ENCODE measurements at regions not wholly inside any gene's neighbourhood (a gene's known extent, or its start where the extent isn't known, plus 50 kb on each side); places are given as distances from the start of the nearest gene placed in this dataset.
"Not testable (repeated sequence)": the region's sequence is repeated elsewhere in the genome, so short reads cannot be mapped to it uniquely, and the experiment has no call there.

DNA sequence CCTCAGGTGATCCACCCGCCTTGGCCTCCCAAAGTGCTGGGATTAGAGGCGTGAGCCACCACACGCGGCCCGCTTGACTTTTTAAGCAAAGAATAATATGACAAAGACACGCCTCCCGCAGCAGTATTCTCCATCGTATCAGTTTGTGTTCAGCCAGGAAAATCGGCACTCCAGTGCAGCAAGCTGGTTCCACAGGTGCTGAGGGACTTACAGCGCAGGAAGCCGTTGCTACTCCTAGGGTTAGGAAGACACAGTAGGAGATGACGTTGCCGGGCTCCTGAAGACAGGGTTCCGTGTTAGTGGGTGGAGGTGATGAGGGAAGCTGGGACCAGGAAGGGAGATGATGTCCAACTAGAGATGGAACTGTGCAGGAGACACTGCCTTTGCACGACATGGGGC lies 65.8 kb upstream of the CECR2 start:
- H3K27ac ChIP-seq: no peak overlapping the region
- TF ChIP-seq, protein P1, sequence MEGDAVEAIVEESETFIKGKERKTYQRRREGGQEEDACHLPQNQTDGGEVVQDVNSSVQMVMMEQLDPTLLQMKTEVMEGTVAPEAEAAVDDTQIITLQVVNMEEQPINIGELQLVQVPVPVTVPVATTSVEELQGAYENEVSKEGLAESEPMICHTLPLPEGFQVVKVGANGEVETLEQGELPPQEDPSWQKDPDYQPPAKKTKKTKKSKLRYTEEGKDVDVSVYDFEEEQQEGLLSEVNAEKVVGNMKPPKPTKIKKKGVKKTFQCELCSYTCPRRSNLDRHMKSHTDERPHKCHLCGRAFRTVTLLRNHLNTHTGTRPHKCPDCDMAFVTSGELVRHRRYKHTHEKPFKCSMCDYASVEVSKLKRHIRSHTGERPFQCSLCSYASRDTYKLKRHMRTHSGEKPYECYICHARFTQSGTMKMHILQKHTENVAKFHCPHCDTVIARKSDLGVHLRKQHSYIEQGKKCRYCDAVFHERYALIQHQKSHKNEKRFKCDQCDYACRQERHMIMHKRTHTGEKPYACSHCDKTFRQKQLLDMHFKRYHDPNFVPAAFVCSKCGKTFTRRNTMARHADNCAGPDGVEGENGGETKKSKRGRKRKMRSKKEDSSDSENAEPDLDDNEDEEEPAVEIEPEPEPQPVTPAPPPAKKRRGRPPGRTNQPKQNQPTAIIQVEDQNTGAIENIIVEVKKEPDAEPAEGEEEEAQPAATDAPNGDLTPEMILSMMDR (conservative IDR thresholded peaks at IDR 0.05): no peak
- no peak for TF ChIP-seq ZFX (IDR thresholded peaks at IDR 0.05)

DNA sequence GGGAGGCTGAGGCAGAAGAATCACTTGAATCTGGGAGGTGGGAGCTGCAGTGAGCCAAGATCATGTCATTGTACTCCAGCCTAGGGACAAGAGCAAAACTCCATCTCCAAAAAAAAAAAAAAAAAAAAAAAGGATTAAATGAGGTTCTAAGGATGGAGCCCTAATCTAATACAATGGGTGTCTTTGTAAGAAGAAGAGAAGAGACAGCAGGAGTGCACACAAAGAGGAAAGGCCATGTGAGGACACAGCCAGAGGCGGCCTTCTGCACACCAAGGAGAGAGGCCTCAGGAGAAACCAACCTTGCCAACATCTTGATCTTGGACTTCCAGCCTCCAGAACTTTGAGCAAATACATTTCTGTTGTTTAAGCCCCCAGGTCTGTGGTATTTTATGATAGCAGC lies 66.6 kb upstream of the CECR2 start:
- no peak overlapping the region for H3K27ac ChIP-seq

DNA sequence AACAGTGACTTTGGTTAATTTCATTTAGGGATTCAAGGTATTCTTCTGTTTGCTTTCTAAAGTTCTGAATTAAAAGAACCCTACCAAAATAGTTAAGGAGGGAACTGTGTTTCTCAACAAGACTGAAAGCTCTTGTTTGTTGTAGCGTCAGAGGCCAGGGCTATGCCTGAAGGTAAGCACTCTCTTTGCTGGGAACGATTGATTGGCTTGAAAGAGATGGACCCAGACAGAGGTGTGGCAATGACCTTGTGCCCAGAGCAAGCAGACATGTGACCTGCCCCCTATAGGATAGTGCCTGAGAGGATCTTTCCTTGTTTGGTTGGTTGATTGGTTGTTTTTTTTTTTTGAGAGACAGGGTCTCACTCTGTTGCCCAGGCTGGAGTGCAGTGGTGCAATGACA lies 68.3 kb upstream of the CECR2 start:
- H3K27ac ChIP-seq: no peak overlapping the region
- no peak for TF ChIP-seq ZFX (IDR thresholded peaks at IDR 0.05)
- TF ChIP-seq, protein P1 (conservative IDR thresholded peaks at IDR 0.05): no peak

More for the DNA sequence above, 66.6 kb upstream of the CECR2 start:
- TF ChIP-seq, protein P1 (conservative IDR thresholded peaks at IDR 0.05): no peak
- no peak for TF ChIP-seq ZFX (IDR thresholded peaks at IDR 0.05)

DNA sequence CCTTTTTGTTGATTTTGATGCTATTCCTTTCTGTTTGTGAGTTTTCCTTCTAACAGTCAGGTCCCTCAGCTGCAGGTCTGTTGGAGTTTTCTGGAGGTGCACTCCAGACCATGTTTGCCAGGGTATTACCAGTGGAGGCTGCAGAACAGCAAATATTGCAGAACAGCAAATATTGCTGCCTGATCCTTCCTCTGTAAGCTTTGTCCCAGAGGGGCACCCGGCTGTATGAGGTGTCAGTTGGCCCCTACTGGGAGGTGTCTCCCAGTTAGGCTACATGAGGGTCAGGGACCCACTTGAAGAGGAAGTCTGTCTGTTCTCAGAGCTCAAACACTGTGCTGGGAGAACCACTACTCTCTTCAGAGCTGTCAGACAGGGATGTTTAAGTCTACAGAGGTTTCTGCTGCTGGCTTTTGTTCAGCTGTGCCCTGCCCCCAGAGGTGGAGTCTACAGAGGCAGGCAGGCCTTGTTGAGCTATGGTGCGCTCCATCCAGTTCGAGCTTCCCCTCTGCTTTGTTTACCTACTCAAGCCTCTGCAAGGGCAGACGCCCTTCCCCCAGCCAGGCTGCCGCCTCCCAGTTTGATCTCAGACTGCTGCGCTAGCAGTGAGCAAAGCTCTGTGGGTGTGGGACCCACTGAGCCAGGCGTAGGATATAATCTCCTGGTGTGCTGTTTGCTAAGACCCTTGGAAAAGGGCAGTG lies 70.3 kb upstream of the CECR2 start:
- peak overlapping the region; percentile 44 for H3K27ac ChIP-seq

DNA sequence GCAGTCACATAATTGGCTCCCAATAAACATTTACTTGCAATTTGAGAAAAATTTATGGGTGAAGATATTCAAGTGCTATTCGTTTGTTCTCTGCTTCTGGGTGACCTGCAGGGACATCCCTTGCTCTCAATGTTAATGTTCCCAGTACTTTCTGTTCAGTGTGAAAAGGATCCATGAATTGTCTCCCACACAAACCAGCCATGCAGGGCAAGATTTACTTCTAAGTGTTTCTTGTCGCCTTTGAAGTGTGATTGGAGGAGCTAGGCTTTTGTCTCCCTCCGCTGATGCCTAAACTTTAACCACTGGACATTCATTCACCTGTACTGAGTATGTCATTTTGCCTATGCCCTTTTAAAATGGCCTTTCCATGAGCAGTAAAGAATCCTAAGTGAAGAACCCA lies 66.4 kb upstream of the ADA2 start:
- no peak overlapping the region for H3K27ac ChIP-seq
- TF ChIP-seq, protein P1 (conservative IDR thresholded peaks at IDR 0.05): no peak
- no peak for TF ChIP-seq ZFX (IDR thresholded peaks at IDR 0.05)

DNA sequence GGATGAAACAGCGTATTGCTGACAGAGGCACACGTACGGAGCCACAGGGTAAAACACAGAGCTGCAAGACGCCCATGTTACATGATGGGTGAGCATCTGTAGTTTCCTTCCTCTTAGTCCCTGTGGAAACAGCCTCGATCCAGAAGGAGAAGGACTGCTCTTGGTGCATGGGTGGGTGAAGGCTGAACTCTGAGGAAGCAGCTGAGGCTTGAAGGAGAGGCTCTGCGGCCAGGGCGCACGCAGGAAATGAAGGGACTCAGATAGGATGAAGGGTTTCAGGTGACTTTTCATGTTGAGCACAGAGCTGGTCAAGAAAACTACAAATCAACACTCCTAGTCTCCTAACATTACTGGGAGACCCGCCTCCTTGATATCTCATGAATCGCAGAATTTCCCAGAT lies 65.7 kb upstream of the ADA2 start:
- TF ChIP-seq, protein P1 (conservative IDR thresholded peaks at IDR 0.05): no peak
- no peak for TF ChIP-seq ZFX (IDR thresholded peaks at IDR 0.05)

DNA sequence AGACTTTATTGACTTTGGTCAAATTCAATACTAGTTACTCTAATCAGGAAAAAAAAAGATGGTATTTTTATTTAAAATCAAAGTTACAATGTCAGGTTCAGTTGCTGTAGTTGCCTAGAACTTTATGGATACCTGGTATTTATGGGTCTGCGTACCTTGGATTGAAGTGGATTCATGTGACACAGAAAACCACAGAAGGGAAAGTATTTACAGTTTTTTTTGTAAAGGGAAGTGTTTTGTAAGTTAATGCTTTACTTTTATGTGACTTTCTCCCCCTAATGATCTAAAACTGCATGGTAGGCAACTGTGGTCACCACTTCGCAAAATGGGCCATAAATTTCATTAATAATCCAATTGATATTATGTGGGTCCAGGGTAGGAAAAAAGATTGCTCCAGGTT lies 65.2 kb upstream of the ADA2 start:
- TF ChIP-seq, protein P1 (conservative IDR thresholded peaks at IDR 0.05): no peak
- TF ChIP-seq ZFX (IDR thresholded peaks at IDR 0.05): no peak
- no peak overlapping the region for H3K27ac ChIP-seq

More for the DNA sequence above, 65.7 kb upstream of the ADA2 start:
- H3K27ac ChIP-seq: no peak overlapping the region

DNA sequence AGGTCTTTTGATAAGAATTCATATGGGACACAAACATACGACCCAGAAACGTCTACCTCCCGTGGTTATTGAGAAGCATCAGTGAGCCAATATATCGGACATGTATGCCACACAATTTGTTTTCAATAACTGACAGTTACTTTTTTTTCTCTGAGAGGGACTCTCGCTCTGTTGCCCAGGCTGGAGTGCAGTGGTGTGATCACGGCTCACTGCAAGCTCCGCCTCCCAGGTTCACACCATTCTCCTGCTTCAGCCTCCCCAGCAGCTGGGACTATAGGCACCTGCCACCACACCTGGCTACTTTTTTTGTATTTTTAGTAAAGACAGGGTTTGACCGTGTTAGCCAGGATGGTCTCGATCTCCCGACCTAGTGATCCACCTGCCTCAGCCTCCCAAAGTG lies 64.6 kb upstream of the ADA2 start:
- not testable (repeated sequence) for H3K27ac ChIP-seq
